ENCODE measurements at regions not wholly inside any gene's neighbourhood (a gene's known extent, or its start where the extent isn't known, plus 50 kb on each side); places are given as distances from the start of the nearest gene placed in this dataset.

DNA sequence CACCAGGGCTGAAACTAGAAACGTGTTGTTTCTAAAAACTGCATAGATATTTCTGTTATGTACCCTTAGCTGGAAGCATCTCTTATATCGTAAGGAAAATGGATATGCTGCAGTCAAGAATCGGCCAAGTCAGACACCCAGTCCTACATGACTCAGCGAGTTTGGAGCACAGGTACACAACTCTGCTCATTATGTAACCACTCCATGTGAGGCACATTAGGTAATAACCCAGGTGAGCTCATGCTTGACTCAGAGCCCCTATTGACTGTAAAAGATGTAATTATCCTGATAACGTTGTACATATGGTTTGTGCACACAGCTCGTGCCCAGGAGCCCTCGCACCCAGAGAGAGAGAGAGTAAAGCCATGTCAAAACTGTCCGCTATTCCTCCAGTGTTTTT lies 593.7 kb upstream of the ACO1 start:
- DNase-seq (ENCODE audit: low spot score), result no peak

- no peak for DNase-seq (ENCODE audit: low spot score)
Measured at GRCh38 chr9:31799953-31800609, 584.4 kb upstream of the ACO1 start.

GRCh38 chr9:31807574-31808256 lies 576.7 kb upstream of the ACO1 start:
- DNase-seq (ENCODE audit: low spot score), result no peak

DNA sequence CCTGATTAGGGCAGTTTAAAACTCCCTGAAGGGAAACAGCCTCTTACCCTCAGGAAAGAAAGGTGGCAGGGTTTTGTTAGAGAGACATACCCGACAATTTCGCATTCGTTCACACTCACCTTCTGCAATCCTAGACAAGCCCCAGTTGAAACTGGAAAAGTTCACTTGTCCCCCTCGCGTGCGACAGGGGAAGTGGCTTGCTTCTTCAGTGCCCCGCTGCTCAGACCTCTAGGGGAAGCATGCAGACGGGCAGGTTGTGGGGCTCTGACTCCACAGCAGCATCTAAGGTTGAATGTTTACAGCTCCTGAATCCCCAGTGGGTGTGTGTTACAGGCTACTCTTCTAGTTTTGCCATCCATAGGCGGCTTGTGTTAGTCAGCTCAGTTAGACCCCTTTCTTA lies 575.7 kb upstream of the ACO1 start:
- DNase-seq (ENCODE audit: low spot score), result no peak

DNA sequence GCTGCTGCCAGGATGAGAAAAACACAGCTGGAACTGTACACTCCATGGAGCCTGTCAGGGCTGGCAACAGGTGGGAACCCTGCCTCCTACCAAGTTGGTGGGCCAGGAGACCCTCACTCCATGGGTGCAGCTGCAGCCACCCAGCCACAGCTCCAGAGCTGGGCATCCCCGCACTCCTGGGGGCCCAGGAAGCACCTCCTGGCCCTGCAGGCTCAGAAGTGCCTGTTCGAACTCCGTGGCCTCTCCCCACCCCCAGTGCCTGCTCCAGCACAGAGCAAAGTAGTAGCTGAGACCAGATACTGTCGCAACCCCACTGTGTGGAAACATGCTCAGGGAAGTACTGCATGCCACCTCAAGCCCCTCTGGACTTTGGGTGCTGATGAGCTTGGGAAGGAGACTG lies 564.0 kb upstream of the ACO1 start:
- no peak for DNase-seq (ENCODE audit: low spot score)

DNA sequence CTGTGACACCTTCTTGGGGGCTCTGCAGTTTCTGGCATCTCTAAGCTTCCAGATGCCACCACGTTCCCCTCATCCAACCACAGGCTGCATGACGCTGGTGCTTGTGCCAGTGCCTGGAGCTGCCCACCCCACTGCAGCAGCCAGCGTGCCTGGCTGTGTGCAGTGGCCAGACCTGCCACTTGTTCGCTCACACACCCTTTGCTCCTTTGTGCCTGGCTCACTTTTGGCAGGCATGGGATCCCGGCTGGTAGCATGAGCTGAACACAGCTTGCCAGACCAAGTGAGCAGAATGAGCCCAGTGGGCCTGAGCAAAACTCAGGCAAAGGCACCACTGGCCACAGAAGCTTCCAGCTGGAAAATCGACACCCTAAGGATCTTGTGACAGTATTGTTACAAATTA lies 562.9 kb upstream of the ACO1 start:
- no peak for DNase-seq (ENCODE audit: low spot score)

GRCh38 chr9:31823365-31823764 lies 561.1 kb upstream of the ACO1 start:
- no peak for DNase-seq (ENCODE audit: low spot score)

DNA sequence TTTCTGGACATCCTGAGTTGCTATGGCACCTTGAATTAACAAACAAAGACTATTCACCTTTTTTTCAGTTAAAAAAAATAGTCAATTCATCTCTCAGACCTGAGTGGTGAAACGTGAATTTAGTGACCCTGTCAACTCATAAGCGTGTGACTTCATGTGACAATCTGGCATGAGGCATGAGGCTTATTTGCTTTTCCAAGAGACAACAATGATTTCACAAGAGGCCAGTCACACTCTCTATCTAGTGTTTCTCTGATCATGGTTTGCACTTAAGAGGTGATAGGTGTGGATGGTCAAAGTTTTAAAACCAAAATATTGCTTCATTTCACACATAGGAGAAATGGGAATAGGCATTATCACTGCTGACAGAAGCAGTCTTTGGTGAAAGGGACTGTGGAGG lies 559.6 kb upstream of the ACO1 start:
- DNase-seq (ENCODE audit: low spot score), result no peak

GRCh38 chr9:31837211-31837610 lies 547.2 kb upstream of the ACO1 start:
- DNase-seq (ENCODE audit: low spot score), result no peak

DNA sequence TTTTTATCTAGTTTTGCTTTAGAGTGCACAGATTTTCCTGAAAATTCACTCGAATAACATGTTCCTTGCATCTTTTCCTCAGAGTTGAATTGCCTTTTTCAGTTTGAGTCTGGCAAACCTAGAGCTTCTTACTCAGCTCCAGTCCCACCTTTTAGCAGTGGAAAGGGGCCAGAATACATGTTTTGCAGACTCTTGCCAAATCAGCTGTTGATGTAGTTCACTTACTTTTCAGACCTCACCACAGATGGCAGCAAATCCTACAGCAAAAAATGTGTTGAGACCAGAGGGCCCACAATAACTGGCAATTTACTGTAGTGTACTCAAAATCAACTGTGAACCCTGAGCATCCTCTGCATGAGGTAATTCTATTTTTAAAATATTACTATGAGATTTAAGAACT lies 545.2 kb upstream of the ACO1 start:
- no peak for DNase-seq (ENCODE audit: low spot score)

DNA sequence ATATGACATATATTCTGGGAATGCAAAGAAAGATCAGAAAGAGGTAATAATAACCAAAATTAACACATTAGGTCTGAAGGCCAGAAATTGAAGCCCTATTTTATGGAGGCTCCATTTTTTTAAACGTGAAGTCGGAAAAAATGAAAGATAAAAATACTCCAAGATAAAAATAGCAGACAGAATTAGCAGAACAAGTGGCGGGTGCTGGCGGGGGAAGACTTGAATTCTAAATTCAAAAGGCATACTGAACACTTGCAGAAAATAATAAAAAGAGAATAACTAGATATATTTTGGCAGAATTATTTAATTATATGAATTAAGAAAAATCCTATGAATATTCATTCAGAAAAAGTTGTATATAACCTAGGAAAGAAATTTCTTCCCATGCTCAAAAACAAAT lies 543.7 kb upstream of the ACO1 start:
- DNase-seq (ENCODE audit: low spot score), result no peak

DNA sequence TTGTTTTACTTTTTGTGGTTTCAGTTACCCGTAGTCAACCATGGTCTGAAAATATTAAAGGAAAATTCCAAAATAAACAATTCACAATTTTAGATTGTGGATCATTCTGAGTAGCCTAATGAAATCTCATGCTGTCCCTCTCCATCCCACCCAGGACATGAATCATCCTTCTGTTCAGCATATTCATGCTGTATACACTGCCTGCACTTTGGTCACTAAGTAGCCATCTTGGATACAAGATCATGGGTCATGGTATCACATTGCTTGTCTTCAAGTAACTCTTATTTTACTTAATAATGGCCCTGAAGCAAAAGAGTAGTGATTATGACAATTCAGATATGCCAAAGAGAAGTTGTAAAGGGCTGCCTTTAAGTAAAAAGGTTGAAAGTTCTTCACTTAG lies 536.5 kb upstream of the ACO1 start:
- no peak for DNase-seq (ENCODE audit: low spot score)

- DNase-seq (ENCODE audit: low spot score), result no peak
Measured at GRCh38 chr9:31848505-31849285, 535.7 kb upstream of the ACO1 start.

GRCh38 chr9:31854187-31854586 lies 530.3 kb upstream of the ACO1 start:
- DNase-seq (ENCODE audit: low spot score), result no peak

- DNase-seq (ENCODE audit: low spot score), result no peak
Measured at GRCh38 chr9:31868830-31869229, 515.6 kb upstream of the ACO1 start.

GRCh38 chr9:31870276-31870675 lies 514.2 kb upstream of the ACO1 start:
- no peak for DNase-seq (ENCODE audit: low spot score)

- no peak for DNase-seq (ENCODE audit: low spot score)
Measured at GRCh38 chr9:31873722-31874121, 510.7 kb upstream of the ACO1 start.

- DNase-seq (ENCODE audit: low spot score), result no peak
Measured at GRCh38 chr9:31894008-31894407, 490.4 kb upstream of the ACO1 start.

GRCh38 chr9:31908158-31908890 lies 476.1 kb upstream of the ACO1 start:
- DNase-seq (ENCODE audit: low spot score), result no peak

DNA sequence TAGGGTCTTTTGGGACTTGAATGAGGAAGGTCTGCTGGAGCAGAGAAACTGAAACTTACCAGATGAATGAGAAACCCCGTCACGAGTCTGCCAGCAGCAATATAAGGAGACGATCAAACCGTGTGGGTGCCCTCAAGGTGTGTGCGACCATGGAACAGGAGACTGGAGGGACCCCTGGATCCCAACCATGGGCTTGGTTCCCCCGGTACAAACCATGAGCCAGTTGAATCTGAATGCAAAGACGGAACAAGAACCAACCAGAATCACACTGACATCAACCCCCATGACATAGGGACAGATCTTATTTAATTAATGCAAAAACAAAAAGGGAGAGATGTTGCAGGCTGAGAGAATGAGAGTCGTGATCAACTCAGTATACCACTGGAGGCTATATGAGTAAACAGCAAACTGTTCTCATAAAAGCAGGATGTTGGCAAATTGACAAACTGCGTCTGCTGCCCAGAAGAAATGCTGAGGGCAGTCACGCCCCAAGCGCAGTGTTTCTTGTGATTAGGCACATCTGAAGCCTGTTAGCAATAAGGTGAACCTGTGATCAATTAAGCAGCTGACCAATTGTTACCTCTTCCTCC lies 475.5 kb upstream of the ACO1 start:
- DNase-seq (ENCODE audit: low spot score), result no peak

- no peak for DNase-seq (ENCODE audit: low spot score)
Measured at GRCh38 chr9:31912636-31913035, 471.8 kb upstream of the ACO1 start.

DNA sequence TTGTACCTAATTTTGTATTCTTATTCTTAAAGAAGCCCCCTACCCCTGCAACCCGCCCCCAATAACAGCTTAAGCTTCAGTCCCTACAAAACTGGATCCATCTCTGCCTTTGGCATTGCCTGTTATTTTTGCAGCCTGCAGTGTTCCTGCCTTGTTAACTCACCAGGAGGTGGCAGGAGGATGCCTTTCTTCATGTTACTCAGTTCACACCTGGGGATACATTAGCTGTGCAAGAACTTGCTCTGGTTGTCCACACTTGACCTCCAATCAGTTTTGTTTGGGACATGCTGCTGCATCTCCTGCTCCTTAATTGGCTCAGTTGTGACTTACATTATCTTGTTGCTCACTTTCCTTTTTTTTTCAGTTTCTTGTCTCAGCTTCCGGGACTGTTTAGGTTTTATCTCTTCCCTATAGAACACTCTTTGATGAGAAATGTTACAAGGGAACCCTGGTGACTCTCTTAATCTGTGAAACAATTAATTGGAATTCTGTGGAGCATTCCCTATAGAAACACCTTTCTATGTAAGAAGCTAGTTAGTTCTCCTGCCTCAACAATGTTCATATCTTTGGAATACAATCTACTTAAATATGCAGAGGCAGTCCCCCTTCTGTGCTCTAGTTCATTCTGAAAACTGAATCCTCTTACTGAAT lies 467.7 kb upstream of the ACO1 start:
- DNase-seq (ENCODE audit: low spot score), result no peak

Data from left forelimb (tissue), 1 donor.